Epithelial cell of prostate (primary cell): ENCODE measurements at regions not wholly inside any gene's neighbourhood (a gene's known extent, or its start where the extent isn't known, plus 50 kb on each side); places are given as distances from the start of the nearest gene placed in this dataset.
"Not testable (repeated sequence)": the region's sequence is repeated elsewhere in the genome, so short reads cannot be mapped to it uniquely, and the experiment has no call there.

Source experiments
- DNase-seq: peaks from one replicate; pipeline ENCODE4 v3.0.0-alpha.2; 2011; ENCODE audit warnings: low read depth, low spot score
- H3K27ac ChIP-seq: fragments of 450-650 bp; 2 replicates; pipeline ENCODE4 v1.5.1; 2017; ENCODE audit warnings: mild to moderate bottlenecking

DNA sequence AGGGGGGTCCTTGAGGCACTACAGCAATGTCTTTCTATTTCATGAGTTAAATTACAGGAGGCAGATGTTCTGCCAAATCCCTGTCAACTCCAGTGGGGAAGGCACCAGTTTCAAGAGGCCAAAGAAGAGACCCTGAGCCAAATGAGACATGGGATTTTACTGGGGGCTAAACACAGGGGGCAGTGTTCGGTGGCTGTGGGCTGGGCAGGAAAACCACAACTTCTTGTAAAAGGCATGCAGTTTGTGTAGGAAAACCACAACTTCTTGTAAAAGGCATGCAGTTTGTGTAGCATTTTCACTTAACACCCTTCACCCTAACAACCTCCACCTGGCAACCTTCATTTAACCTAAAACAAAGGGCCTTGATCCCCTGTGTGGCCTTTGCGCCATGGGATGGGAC is 61.0 kb downstream of the POLR2M start:
- no peak overlapping the region for H3K27ac ChIP-seq
- no peak for DNase-seq

DNA sequence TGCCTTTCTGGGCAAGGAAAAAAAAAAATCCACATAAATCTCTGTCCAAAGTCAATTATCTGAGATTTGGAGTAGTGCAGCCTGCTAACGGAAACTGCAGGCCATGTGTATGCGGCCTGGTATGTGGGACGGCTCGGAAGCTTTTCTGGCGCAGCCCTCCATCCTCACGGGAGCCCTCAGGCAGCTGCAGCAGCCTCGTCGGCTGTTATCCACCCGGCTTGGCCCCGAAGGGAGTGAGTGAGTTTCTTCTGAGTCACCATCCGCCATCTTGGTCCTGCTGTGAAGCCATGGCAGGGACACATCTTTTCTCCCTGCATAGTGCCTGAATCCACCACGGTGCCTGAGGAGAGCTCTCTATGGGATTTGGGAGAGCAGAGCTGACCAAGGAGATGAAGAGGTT is 62.8 kb downstream of the POLR2M start:
- DNase-seq, result no peak
- no peak overlapping the region for H3K27ac ChIP-seq

DNA sequence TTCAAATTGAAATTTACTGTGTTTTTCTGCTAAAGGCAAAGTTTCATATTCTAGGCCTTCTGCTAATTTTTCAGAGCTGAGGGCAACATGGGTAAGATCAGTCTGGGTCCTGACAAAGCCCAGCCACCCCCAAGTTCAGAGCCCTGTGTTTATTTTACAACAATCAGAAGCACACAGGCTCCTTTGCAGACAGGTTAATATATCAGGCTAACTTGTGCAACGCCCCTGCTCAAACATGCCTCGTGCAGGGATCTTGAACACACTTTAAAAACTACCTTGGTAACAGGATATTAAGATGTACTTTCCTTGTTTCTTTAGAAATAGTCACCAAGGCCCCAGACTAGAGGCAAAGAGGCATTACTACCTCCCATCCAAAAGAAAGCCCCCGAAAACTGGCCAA is 64.0 kb downstream of the POLR2M start:
- no peak overlapping the region for H3K27ac ChIP-seq
- no peak for DNase-seq

DNA sequence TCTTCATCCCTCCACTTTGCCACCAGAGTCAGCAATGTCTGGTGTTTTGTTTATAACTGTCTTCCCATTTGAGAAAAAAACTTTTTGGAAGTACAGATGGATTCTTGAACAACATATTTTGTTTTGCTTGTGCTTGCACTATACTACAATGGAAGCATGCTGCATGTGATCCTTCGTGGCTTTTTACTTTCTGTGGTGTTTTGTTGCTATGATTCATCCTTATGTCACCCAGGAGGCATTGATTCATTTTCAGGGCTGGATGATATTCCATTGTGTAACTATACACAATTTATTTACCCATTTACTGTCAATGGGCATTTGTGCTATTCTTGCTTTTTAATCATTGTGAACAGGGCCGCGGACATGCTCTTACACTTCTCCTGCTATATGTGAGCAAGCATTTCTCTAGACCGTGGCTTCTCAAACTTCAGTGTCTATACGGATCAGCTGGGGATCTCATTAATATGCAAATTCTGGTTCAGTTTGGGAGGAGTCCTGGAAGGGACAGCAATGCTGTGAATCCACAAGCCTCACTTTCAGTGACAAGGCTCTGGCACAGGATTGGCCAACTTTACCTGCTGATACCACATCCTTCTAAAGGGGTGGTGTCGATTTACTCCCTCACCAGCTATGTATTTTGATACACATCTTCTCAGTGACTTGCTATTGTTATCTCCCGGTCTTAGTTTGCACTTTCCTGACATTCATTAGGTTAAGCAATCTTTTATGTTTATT is 65.9 kb downstream of the POLR2M start:
- DNase-seq, result no peak
- H3K27ac ChIP-seq, result no peak overlapping the region

GRCh38 chr15:57773051-57773450 is 66.5 kb downstream of the POLR2M start:
- no peak overlapping the region for H3K27ac ChIP-seq

DNA sequence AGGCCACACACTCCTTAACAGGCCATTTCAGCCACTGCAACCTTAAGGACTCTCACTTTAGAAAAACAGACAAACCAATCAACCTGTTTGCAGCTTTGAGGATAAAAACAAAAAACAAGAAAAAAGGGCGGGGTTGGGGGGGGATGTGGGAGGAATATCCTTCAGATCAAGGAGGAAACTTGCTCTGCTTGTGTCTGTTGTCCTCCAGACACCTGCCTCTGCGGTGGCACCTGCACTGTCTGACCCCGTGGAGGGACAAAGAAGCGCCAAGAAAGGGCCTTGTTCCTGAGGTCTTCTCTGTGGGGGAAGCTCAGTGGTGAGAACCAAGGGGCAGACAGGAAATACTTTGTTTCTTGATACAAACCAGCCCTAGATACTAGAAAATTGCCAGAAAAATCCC is 70.5 kb downstream of the POLR2M start:
- H3K27ac ChIP-seq, result no peak overlapping the region
- no peak for DNase-seq

More at GRCh38 chr15:57773051-57773450, 66.5 kb downstream of the POLR2M start:
- no peak for DNase-seq

DNA sequence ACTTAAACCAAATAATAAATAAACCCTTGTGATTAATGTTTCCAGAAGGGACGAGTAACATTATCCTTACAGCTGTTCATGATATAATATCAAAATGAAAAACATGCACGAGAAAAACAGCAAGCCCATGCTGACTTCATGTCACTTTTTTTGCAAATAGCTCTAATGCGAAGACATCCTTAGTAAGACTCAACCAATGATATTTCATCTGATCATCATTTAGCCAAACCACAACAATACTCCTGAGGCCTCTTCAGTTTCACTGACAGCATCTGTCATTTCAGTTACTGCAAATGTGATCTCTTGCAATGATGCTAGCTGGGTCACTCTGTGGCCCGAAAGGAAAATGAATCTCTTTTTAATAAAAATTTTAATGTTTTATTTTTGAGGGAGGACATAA is 74.0 kb downstream of the POLR2M start:
- no peak for DNase-seq

GRCh38 chr15:57782731-57783130 is 76.2 kb downstream of the POLR2M start:
- DNase-seq, result no peak

More for the DNA sequence above, 74.0 kb downstream of the POLR2M start:
- no peak overlapping the region for H3K27ac ChIP-seq

GRCh38 chr15:57784081-57784511 is 77.6 kb downstream of the POLR2M start:
- H3K27ac ChIP-seq, result peak overlapping the region; percentile 38
- no peak for DNase-seq

More at GRCh38 chr15:57782731-57783130, 76.2 kb downstream of the POLR2M start:
- no peak overlapping the region for H3K27ac ChIP-seq

DNA sequence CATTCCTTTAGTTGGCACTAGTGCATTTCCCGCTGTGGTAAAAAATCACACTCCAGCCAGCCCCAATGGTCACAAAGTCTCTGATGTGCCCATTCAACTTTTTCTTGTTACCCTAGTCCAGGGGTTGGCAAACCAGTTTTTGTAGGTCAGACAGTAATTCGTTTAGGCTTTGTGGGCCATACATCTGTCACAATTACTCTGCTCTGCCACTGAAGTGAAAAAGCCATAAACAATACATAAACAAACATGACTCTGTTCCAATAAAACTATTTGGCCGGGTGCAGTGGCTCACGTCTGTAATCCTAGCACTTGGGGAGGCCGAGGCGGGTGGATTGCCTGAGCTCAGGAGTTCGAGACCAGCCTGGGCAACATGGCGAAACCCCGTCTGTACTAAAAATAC is 78.5 kb downstream of the POLR2M start:
- no peak for DNase-seq
- no peak overlapping the region for H3K27ac ChIP-seq

GRCh38 chr15:57785959-57786358 is 79.4 kb downstream of the POLR2M start:
- no peak for DNase-seq
- H3K27ac ChIP-seq, result no peak overlapping the region

DNA sequence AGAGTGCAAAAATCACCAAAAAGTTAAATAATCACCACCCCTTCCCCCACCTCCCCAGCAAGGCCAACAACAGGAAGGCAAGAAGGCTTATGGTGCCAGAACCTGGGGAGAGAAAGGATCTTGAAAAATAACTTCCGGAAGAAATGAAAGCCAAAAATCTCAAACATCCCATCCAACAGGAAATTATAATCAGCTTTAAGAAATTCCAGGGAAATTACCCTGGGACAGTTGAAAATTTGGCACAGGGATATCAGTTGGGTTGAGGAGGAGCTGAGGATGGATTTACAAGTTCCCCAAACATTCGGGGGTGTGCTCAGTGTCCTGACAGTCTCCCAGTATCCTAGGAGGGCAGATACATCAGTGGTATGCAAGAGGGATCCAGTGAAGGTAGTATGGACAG is 82.7 kb downstream of the POLR2M start:
- DNase-seq, result no peak
- no peak overlapping the region for H3K27ac ChIP-seq

DNA sequence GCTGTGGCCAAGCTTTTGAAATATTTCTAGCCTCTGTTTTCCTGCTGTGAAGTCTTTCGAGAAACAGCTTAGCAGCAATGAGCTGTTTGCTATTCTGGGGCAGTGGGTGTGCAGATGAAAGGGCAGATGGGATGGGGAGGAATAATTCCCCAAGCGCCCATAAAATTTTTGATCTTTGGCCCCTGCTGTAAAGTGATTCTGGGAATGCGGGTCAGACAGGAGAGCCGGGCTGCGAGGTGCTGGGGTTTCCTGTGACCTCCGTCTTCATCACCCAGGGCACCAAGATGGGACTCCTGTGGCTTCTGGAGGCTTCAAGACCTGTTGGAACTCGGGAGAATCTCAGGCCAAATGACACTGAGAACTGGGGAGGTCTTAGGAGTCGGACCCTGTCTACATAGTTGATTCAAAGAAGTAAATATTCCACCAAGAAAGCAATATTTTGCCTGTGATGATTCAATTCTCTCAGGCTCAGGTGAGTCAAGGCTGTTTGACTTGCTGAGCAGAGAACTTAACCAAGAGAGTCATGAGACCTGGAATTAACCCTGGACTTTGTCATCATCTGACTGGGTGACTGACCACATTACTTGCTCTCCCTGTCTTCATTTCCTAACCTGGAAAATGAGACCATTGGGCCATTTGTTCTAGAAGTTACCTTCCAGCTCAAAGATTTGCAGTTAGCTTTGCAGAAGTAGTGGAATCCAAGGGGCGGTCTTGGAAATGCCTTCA is 86.4 kb downstream of the POLR2M start:
- peak; percentile 51 for DNase-seq
- H3K27ac ChIP-seq, result no peak overlapping the region

DNA sequence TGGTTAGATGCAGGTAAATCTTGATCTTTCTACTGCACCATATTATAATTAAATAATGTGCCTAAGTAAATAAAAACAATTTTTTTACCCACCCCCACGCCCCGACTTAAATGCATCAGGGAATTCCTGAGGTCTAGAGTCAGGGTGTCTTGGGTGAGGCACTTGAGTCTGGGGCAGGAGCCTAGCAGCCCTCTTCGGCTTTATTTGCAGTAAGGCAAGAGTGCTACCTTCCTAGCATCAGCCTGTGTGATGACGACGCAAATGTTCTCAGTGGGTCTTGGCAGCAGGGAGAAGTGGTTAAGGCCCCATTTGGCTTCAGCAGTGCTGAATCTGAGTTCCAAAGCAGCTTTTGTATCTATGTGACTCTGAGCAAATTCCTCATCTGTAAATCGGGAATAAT is 88.7 kb downstream of the POLR2M start:
- DNase-seq, result no peak
- no peak overlapping the region for H3K27ac ChIP-seq

DNA sequence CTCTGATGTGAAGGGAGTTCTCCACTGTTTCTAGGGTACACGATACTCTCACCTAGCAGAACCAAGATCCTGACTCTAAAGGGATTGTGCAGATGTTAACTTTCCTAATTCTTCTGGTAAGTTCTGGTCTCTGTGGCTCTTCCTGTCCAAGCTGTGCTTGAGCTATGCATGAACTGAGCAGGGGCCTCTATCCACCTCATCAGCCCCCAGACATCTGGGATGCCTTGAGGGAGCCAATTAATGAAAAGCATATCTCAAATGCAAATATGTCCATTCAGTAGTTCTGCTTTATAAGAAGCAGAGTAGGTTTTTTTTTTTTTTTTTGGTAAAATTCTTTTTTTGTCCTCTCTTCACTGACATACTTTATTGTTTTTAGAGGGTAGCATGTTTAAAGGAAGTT is 89.6 kb downstream of the POLR2M start:
- DNase-seq, result no peak
- no peak overlapping the region for H3K27ac ChIP-seq

- no peak overlapping the region for H3K27ac ChIP-seq
- no peak for DNase-seq
Observed at GRCh38 chr15:57797110-57797509, 90.6 kb downstream of the POLR2M start.

DNA sequence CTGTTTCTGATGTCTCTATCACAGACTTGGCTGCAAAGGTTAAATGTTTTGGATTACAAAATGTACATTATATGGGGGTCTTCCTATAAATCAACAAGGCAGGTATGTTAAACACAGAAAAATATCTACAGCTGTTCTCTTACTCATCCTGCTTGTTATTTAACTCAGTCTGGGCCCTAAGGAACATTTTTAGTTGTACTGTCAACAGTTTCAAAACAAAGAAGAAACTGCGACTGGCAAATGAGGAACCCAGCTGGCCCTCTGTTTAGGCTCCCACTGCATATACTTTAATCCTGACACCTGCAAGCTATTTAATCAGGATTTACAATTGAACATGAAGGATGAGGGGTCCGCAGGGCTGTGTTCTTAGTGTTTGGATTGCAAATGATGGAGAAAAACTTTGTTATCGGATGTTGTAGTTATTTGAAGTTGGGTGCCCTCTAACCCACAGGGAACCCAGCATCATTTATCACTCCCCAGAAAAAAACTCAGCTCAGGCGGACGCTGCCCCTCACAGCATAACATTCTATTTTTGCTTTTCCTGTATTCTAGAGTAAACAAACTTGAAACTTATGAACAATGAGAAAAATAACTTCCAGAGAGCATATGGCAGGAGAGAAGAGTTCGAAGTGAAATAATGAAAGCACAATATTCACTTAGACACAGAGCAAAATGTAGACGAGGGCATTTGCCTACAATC is 91.2 kb downstream of the POLR2M start:
- no peak for DNase-seq
- no peak overlapping the region for H3K27ac ChIP-seq

- H3K27ac ChIP-seq, result no peak overlapping the region
- no peak for DNase-seq
Observed at GRCh38 chr15:57806003-57806402, 99.5 kb downstream of the POLR2M start.

DNA sequence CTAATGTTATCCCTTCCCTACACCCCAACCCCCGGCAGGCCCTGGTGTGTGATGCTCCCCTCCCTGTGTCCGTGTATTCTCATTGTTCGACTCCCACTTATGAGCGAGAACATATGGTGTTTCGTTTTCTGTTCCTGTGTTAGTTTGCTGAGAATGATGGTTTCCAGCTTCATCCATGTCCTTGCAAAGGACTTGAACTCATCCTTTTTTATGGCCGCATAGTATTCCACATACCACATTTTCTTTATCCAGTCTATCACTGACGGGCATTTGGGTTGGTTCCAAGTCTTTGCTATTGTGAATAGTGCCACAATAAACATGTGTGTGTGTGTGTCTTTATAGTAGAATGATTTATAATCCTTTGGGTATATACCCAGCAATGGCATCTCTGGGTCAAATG is 102.8 kb downstream of the POLR2M start:
- not testable (repeated sequence) for DNase-seq, H3K27ac ChIP-seq

DNA sequence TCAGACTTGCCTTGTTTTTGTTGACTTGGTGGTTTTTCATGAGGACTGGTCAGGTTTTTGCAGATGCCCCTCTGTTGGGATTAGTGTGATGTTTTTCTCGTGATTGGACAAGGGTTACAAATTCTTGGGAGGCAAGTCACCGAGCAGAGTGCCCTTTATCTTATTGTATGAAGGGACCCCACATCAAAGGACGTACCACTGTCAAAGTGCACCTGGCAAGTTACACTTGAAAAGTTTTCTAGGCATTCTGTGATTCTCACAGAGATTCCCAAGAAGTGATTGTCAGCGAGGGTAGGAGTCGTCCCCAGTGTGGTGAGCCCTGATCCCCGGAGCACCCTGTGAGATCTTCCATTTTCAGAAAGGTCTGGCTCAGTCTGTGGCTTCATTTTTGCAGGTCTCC is 110.1 kb downstream of the POLR2M start:
- no peak overlapping the region for H3K27ac ChIP-seq
- DNase-seq, result no peak

- DNase-seq, result no peak
- H3K27ac ChIP-seq, result no peak overlapping the region
Observed at GRCh38 chr15:57819646-57820045, 113.1 kb downstream of the POLR2M start.
